ENCODE measurements at regions not wholly inside any gene's neighbourhood (a gene's known extent, or its start where the extent isn't known, plus 50 kb on each side); places are given as distances from the start of the nearest gene placed in this dataset.

DNA sequence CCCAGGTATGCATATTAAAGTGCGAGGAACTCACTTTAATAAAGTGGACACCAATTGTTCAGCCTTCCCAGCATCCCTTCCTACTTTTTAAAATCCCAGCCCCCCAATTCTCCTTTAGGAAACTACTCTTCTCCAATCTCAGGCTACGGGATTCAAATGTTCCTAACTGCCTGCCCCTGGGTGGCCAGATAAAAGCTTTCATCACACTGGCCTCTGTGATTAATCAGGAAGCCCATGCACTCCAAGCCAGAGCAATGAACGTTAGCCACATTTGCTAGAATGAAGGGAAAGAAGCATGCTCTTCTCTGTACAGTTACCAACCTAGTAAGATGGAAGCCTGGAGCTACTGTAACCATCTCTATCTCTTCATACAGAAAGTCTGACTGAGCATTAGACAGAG, 250.3 kb upstream of the UBE2E2 start:
- TF ChIP-seq, protein P1, sequence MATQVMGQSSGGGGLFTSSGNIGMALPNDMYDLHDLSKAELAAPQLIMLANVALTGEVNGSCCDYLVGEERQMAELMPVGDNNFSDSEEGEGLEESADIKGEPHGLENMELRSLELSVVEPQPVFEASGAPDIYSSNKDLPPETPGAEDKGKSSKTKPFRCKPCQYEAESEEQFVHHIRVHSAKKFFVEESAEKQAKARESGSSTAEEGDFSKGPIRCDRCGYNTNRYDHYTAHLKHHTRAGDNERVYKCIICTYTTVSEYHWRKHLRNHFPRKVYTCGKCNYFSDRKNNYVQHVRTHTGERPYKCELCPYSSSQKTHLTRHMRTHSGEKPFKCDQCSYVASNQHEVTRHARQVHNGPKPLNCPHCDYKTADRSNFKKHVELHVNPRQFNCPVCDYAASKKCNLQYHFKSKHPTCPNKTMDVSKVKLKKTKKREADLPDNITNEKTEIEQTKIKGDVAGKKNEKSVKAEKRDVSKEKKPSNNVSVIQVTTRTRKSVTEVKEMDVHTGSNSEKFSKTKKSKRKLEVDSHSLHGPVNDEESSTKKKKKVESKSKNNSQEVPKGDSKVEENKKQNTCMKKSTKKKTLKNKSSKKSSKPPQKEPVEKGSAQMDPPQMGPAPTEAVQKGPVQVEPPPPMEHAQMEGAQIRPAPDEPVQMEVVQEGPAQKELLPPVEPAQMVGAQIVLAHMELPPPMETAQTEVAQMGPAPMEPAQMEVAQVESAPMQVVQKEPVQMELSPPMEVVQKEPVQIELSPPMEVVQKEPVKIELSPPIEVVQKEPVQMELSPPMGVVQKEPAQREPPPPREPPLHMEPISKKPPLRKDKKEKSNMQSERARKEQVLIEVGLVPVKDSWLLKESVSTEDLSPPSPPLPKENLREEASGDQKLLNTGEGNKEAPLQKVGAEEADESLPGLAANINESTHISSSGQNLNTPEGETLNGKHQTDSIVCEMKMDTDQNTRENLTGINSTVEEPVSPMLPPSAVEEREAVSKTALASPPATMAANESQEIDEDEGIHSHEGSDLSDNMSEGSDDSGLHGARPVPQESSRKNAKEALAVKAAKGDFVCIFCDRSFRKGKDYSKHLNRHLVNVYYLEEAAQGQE (IDR thresholded peaks at IDR 0.05; ENCODE audit: insufficient read depth in 1 of 2, low read depth in 2 of 2, low read length in 2 of 2), result no peak
- TF ChIP-seq FOXP2 (optimal IDR thresholded peaks at IDR 0.05; ENCODE audit: borderline replicate concordance, extremely low read depth, extremely low read length, insufficient read depth) (no peak), POLR2AphosphoS5 (IDR thresholded peaks at IDR 0.05; ENCODE audit: low read depth, low read length) (no peak), TAF1 (IDR thresholded peaks at IDR 0.05; ENCODE audit: borderline replicate concordance, insufficient read depth, low read length) (no peak), SIN3A (IDR thresholded peaks at IDR 0.05; ENCODE audit: borderline replicate concordance, insufficient read depth, low read length) (no peak)
